ENCODE measurements at regions not wholly inside any gene's neighbourhood (a gene's known extent, or its start where the extent isn't known, plus 50 kb on each side); places are given as distances from the start of the nearest gene placed in this dataset.

GRCh38 chr3:66812136-66812535 lies 186.0 kb upstream of the KBTBD8 start:
- no peaks in the 10 kb centered on the region for H3K4me1 ChIP-seq (ENCODE audit: control insufficient read depth in 1 of 2, insufficient read depth in 2 of 2, low read length in 2 of 2)
- no peak overlapping the region for H3K4me3 ChIP-seq (replicated peaks in 1 of 2; ENCODE audit: low read depth in 1 of 2, low read length in 2 of 2)
- intact Hi-C loops (cut with micrococcal nuclease): no loop called here
- ATAC-seq: no peak
- CTCF ChIA-PET: interaction anchor here (2.5 kb wide), 1 partner anchor 10 kb away, joined by 8 read pairs; no protein-coding TSS in a partner anchor
- no peak overlapping the region for H3K9ac ChIP-seq (ENCODE audit: low read length)
- RAD21 ChIA-PET (ENCODE audit: low non-redundant PET in 1 of 2, low total read pairs in 2 of 2, uncharacterized antibody in 2 of 2, unreplicated experiment in 2 of 2): no interaction called here
- no peak overlapping the region for H3K4me2 ChIP-seq (ENCODE audit: low read length)
- no peak overlapping the region for H2AFZ ChIP-seq (ENCODE audit: low read depth, low read length, poor library complexity, severe bottlenecking)
- H3K9me2 ChIP-seq (ENCODE audit: insufficient read depth): no peaks in the 10 kb centered on the region
- no peak for DNase-seq (ENCODE audit: low read depth, low spot score)
- no peaks in the 10 kb centered on the region for H3K9me3 ChIP-seq (ENCODE audit: control insufficient read depth in 1 of 2, insufficient read depth in 1 of 2, low read depth in 1 of 2, low read length in 2 of 2)
- no TSS peak for BruUV-seq (replicated peaks)
- peaks cover 5% of the 10 kb centered on the region for H3K27me3 ChIP-seq (ENCODE audit: insufficient read depth, low read length)
- no peaks in the 10 kb centered on the region for H4K20me1 ChIP-seq (ENCODE audit: insufficient read depth)
- TF ChIP-seq TCF7L2 (IDR thresholded peaks at IDR 0.05; ENCODE audit: borderline replicate concordance, extremely low read depth, insufficient read depth, insufficient read length): no peak
- TF ChIP-seq ZFX (IDR thresholded peaks at IDR 0.05): no peak
- no peak for TF ChIP-seq RAD21 (IDR thresholded peaks at IDR 0.05; ENCODE audit: low read depth)
- no peaks in the 10 kb centered on the region for H3K79me2 ChIP-seq (ENCODE audit: insufficient read depth, low read length)
- no peak overlapping the region for H3K27ac ChIP-seq (ENCODE audit: low read depth, low read length)
- POLR2A ChIA-PET: no interaction called here
- no peaks in the 10 kb centered on the region for H3K36me3 ChIP-seq (ENCODE audit: control insufficient read depth in 1 of 2, insufficient read depth in 2 of 2, low read length in 2 of 2)

- no peak overlapping the region for H3K27ac ChIP-seq (ENCODE audit: low read depth, low read length)
- intact Hi-C loops (cut with micrococcal nuclease): no loop called here
- H3K9ac ChIP-seq (ENCODE audit: low read length): no peak overlapping the region
- DNase-seq (ENCODE audit: low read depth, low spot score): no peak
- no peaks in the 10 kb centered on the region for H4K20me1 ChIP-seq (ENCODE audit: insufficient read depth)
- no peaks in the 10 kb centered on the region for H3K4me1 ChIP-seq (ENCODE audit: control insufficient read depth in 1 of 2, insufficient read depth in 2 of 2, low read length in 2 of 2)
- no peaks in the 10 kb centered on the region for H3K9me2 ChIP-seq (ENCODE audit: insufficient read depth)
- TF ChIP-seq JUND (IDR thresholded peaks at IDR 0.05) (no peak), TCF7L2 (IDR thresholded peaks at IDR 0.05; ENCODE audit: borderline replicate concordance, extremely low read depth, insufficient read depth, insufficient read length) (no peak), FOSL1 (IDR thresholded peaks at IDR 0.05; ENCODE audit: low read depth) (no peak), EZH2 (IDR thresholded peaks at IDR 0.05) (no peak), EGR1 (IDR thresholded peaks at IDR 0.05; ENCODE audit: low read depth) (no peak), SRF (IDR thresholded peaks at IDR 0.05; ENCODE audit: low read depth) (no peak), POLR2A (IDR thresholded peaks at IDR 0.05; ENCODE audit: borderline replicate concordance, extremely low read depth, insufficient read depth, insufficient read length) (no peak), ZFX (IDR thresholded peaks at IDR 0.05) (no peak), YY1 (IDR thresholded peaks at IDR 0.05; ENCODE audit: extremely low read depth, insufficient replicate concordance, low read depth, low read length) (no peak), ZBTB33 (IDR thresholded peaks at IDR 0.05; ENCODE audit: extremely low read depth, insufficient replicate concordance, low read length) (no peak), CBX3 (IDR thresholded peaks at IDR 0.05; ENCODE audit: low read depth) (no peak), SIN3A (IDR thresholded peaks at IDR 0.05; ENCODE audit: low read depth) (no peak), ELF1 (IDR thresholded peaks at IDR 0.05; ENCODE audit: borderline replicate concordance, low read depth) (no peak), MAX (IDR thresholded peaks at IDR 0.05) (no peak), EZH2phosphoT487 (IDR thresholded peaks at IDR 0.05; ENCODE audit: borderline replicate concordance) (no peak), POLR2AphosphoS5 (IDR thresholded peaks at IDR 0.05; ENCODE audit: low read depth, low read length) (no peak), SP1 (IDR thresholded peaks at IDR 0.05; ENCODE audit: low read depth) (no peak), CEBPB (IDR thresholded peaks at IDR 0.05; ENCODE audit: low read depth) (no peak)
- ATAC-seq: no peak
- no peaks in the 10 kb centered on the region for H3K79me2 ChIP-seq (ENCODE audit: insufficient read depth, low read length)
- H2AFZ ChIP-seq (ENCODE audit: low read depth, low read length, poor library complexity, severe bottlenecking): no peak overlapping the region
- BruUV-seq (replicated peaks): no TSS peak
- H3K27me3 ChIP-seq (ENCODE audit: insufficient read depth, low read length): peaks cover 11% of the 10 kb centered on the region
- H3K9me3 ChIP-seq (ENCODE audit: control insufficient read depth in 1 of 2, insufficient read depth in 1 of 2, low read depth in 1 of 2, low read length in 2 of 2): no peaks in the 10 kb centered on the region
- RAD21 ChIA-PET (ENCODE audit: low non-redundant PET in 1 of 2, low total read pairs in 2 of 2, uncharacterized antibody in 2 of 2, unreplicated experiment in 2 of 2): no interaction called here
- no peak overlapping the region for H3K4me2 ChIP-seq (ENCODE audit: low read length)
- POLR2A ChIA-PET: no interaction called here
- H3K4me3 ChIP-seq (replicated peaks in 1 of 2; ENCODE audit: low read depth in 1 of 2, low read length in 2 of 2): no peak overlapping the region
- CTCF ChIA-PET: no interaction called here
- H3K36me3 ChIP-seq (ENCODE audit: control insufficient read depth in 1 of 2, insufficient read depth in 2 of 2, low read length in 2 of 2): no peaks in the 10 kb centered on the region
These were observed 185.4 kb upstream of the KBTBD8 start for GRCh38 chr3:66812741-66813140.

Data from HCT116 (cell line).